HG03060 (cell line): ENCODE measurements at regions not wholly inside any gene's neighbourhood (a gene's known extent, or its start where the extent isn't known, plus 50 kb on each side); places are given as distances from the start of the nearest gene placed in this dataset.
"Not testable (repeated sequence)": the region's sequence is repeated elsewhere in the genome, so short reads cannot be mapped to it uniquely, and the experiment has no call there.

Experiments
- ATAC-seq: cut with Tn5 transposase; IDR thresholded peaks from one replicate; pipeline ENCODE4 v1.9.1; 2021; ENCODE audit warnings: low read depth, moderate number of reproducible peaks; ENCODE audit not compliant: unreplicated experiment

DNA sequence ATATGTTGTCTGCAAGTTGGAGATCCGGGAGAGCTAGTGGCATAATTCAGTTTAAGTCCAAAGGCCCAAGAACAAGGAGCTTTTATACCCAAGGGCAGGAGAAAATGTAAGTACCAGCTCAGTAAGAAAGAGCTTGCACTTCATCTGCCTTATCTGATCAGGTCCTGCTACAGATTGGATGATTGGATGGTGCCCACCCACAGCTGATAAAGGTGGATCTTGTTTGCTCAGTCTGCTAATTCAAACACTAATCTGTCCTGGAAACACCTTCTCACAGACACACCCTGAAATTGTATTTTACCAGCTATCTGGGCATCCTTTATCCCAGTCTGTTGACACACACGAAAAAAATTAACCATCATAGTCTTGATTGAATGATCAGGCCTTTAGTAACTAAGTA, 230.7 kb upstream of the SLC16A7 start:
- no peak for ATAC-seq

DNA sequence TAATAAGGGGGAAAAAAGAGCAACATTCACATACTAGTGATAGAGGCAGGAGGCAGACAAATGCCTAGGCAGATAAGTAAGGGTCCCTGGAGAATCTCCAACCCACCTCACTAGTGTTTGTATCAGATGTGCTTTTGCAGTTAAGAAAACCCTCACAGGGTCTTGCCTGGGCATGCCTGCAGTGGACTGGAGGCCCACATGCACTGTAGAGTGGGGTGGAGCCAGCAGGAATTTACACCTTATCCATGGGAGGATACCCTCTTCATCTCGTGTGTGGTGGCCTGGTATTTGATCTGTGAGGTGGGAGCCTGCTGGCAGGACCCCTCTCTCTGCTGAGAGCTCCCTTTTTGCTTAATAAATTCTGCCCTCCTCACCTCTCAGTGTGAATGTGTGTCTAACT, 238.0 kb upstream of the SLC16A7 start:
- no peak for ATAC-seq

DNA sequence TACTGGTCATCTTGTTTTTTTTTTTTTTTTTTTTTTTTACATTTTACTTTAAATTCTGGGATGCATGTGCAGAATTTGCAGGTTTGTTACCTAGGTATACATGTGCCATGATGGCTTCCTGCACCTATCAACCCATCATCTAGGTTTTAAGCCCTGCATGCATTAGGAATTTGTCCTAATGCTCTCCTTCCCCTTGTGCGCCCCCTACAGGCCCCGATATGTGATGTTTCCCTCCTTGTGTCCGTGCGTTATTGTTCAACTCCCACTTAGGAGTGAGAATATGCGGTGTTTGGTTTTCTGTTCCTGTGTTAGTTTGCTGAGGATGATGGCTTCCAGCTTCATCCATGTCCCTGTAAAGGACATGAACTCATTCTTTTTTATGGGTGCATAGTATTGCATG, 249.6 kb upstream of the SLC16A7 start:
- not testable (repeated sequence) for ATAC-seq

DNA sequence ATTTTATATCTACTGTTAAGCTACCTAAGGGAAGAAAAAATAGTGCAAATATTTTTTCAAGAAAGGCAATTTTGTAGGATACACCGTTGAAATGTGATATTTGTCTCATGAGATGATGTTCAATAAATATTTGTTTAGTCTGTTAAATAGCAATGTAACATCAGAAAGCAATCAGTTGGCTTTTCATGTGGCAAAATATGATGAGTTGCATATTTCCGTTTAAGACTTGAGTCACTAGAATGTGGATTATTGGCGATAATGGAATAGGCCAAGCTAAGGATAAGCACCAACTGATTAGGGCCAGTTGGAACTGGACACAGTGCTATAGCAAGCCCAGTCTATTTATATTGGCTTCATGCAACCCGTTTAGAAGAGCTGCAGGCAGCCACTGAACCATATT, 250.4 kb upstream of the SLC16A7 start:
- ATAC-seq: no peak

DNA sequence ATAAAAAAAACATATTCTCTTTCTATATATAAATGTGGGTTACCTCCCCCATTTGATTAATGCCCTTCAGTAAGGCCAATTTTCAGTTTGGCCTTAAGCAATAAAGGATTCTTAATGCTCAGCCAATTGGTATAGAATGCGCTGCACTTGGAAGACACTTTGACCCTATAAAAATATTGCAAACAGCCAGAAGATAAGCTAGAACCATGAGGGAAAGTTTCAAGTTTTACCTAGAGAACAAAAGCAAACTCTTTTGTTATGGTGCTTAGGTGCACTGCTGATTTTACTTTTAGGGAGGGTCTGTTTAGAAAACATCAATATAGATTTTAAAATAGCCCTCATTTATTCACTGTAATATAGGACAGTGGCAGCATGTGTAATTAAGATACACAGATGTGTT, 251.6 kb upstream of the SLC16A7 start:
- ATAC-seq: no peak

DNA sequence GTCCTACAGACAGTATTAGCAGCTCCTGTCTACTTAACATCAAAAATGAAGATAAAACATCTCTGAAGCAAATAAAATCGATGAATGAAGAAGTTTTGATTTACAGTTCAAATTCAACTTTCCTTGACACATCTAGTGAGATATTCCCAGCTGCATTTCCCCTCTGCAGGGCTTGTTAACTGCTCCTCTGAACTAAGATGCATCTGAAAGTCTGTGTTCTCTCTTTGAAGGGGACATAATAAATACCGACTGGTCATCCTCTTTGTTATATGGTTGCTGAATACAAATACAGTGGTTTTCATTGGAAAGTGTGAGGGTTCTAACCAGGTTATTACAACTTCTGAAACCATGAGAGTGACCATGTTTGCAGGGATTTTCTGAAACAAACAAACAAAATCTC, 266.4 kb upstream of the SLC16A7 start:
- ATAC-seq: no peak

DNA sequence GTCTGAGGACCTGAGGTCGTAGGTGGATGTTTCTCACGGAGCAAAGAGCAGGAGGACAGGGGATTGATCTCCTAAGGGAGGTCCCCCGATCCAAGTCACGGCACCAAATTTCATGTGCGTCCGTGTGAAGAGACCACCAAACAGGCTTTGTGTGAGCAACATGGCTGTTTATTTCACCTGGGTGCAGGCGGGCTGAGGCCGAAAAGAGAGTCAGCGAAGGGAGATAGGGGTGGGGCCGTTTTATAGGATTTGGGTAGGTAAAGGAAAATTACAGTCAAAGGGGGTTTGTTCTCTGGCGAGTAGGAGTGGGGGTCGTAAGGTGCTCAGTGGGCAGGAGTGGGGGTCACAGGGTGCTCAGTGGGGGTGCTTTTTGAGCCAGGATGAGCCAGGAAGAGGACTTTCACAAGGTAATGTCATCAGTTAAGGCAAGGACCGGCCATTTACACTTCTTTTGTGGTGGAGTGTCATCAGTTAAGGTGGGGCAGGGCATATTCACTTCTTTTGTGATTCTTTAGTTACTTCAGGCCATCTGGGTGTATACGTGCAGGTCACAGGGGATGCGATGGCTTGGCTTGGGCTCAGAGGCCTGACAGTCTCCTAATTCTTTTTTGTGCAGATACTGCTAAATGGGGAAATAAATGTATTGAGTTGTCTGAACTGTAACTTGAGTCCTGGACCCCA, 267.3 kb upstream of the SLC16A7 start:
- ATAC-seq: not testable (repeated sequence)

DNA sequence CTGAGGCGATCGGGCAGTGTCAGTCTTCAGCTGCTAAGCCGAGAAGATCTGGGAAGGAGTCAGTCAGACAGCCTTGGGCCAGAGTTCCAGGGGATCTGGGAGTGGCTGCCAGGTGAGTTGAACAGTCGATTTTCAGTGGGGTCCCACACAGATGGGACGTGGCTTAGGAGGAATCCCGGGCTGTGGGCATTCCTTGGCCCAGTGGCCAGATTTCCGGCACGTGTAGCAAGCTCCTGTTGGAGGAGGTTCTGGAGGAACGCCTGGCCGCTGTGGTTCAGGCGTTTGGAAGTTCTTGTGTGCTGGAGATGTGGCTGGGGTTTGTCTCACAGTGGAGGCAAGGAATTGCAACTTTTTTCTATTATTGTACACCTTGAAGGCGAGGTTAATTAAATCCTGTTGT, 269.4 kb upstream of the SLC16A7 start:
- ATAC-seq: not testable (repeated sequence)

DNA sequence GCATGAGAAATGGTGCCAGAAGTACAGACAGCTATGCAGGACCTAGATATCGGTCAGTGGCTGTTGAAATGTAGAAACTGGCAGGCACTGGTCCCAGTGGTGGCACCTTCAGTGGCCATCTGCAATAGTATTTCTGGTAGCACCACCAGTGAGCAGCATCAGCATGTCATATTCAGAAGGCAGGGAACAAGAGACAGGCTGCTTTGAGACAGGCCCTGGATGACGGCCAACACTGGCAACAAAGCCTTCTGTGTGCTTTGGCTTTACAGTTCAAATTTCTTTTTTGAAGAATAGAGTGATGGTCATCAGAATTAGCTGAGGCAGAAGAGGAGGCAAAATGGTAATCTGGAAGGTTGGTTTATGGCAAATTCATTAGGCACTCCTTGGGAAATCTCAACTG, 273.4 kb upstream of the SLC16A7 start:
- ATAC-seq: no peak

DNA sequence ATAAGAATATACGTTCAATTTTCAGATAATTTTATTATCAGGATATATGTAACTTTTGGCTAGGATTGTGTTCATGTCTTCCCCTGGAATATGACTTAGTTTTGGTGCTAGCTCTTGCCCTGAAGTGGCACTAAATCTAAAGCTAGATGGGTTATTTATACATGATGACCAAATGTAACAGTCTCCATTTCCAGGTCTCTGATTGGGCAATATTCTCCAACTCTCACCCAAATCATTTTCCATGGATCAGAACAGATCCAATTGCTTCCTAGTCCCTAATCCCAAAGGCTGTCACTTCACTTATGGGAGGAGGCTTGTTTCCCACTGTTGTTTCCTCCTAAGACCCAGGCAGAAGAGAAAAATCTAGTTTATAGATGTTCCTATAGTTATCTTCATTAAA, 274.6 kb upstream of the SLC16A7 start:
- ATAC-seq: no peak

DNA sequence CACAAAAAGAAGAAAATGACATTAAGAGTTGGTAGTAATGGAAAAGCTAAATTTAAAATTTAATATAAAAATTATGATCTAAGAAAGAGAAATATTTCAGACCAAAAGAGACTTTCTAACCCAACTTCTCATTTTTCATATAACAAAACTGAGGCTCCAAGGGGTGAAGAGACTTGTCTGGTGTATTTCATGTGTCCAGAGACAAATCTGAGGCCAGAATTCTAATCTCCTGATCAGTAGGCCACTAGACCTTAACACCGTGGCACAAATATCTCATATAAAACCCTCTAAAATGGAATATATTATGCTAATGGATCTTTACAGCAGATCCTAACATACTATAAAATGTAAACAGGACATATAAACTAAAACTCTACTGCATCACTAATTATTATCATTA, 275.7 kb upstream of the SLC16A7 start:
- no peak for ATAC-seq

DNA sequence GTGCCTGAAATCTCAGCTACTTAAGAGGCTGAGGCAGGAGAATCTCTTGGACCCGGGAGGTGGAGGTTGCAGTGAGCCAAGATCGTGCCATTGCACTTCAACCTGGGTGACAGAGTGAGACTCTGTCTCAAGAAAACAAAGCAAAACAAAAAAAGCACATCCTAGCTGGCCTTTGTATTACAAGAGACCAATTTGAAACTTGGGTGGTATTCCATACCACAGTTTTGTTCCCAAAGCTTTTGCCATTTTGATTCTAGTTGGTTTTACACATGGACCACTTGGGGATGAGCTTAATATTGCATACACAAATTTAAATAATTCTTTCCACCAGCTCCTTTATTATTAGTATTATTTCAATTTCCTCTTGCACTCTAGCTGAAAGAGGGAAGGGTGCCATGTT, 276.9 kb upstream of the SLC16A7 start:
- no peak for ATAC-seq

DNA sequence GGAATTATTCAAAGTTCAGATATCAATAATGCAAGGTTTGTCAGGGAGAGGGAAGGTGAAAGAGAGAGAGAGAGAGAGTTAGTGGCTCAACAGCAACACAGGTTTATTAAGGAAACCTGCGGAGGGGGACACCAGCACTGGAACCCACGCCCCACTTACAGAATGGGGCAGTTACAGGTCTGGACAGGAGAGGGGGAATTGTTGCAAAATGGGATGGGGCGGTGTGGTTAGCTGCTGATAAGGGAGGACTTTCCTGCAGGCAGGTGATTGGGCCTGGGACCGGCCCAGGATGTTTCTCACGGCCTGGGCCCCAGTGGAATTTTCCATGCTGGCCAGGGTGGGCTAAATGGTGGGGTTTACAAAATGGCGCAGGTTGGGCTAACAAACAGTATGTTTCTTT, 278.2 kb upstream of the SLC16A7 start:
- no peak for ATAC-seq

DNA sequence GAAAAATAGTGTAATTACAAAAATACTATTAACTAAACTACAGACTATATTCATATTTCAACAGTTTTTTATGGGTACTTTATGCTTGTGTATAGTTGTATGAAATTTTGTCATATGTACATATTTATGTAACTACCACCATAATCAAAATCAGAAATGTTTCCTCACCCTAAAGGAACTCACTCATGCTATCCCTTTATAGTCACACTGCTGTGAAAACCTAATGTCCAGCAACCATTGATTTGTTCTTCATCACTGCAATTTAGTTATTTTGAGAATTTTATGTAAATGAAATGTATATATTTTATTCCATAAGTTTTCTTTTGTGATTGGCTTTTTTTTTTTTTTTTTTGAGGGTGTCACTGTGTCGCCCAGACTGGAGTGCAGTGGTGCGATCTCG, 278.9 kb upstream of the SLC16A7 start:
- ATAC-seq: no peak

DNA sequence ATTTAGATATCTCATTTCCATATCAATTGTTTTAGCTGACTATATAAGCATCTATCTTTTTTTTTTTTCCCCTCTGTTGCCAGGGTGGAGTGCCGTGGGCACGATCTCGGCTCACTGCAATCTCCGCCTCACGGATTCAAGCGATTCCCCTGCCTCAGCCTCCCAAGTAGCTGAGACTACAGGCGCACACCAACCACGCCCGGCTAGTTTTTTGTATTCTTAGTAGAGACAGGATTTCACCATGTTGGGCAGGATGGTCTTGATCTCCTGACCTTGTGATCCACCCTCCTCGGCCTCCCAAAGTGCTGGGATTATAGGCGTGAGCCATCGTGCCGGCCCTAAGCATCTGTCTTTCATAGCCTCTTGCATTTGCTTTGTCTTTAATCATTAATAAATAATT, 279.5 kb upstream of the SLC16A7 start:
- not testable (repeated sequence) for ATAC-seq

DNA sequence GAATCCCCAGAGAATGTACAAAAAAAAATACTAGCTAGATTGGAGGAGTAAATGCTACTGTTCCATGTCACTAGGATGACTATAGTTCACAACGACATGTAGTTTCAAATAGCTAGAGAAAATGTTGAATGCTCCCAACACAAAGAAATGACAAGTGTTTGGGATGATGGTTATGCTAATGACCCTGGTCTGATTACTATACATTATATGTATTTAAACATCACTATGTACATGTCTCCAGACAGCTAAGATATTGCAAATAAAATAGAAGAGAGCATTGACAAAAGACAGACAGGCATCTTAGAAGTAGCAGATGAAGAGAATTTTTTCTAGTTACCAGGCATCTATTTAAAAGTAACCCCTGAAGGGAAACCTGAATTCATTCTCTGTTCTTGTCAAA, 281.6 kb upstream of the SLC16A7 start:
- no peak for ATAC-seq

DNA sequence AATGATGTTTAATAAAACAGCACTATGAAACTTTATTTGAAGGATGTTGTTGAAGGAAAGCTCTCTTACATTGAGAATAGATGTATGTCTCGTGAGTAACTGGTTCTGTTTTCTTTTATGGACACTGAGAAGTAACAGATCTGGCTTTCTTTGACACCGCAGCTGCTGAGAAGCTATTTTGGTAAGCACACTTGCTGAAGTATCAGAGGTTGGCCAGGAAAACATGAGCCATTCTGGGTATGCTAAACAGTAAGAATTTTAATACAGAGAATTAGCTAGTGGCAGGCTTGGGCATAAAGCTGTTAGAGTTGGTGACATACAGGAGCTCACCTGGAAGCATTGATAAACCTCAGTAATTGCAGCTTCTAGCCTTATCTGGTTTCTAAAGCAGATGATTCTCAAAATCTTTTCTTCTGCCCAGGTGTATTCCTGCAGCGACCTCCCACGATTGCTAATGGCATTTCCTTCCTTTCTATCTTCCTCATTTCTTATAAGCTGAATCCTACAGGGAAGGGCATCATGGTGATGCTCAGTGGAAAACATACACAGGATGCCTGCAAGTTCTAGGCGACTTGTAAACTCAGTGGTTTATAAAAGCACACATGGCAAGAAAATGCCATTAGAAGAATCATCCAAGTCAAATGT, 291.6 kb upstream of the SLC16A7 start:
- ATAC-seq: no peak

DNA sequence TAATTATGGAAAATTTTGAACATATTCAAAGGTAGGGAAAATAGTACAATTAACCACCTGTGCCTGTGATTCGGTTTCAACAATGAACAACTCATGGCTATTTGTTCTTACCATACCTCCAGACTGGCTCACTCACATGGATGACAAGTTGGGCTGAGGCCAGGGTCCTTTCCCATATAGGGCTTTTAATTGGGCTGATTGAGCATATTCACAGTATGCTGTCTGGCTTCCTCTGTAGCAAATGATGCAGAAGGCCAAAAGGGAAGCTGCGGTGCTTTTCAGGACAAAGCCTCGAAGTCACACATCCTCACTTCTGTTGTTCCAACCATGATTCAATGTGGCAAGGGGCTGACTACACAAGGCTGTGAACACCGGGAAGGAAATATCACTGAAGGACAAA, 297.5 kb upstream of the SLC16A7 start:
- no peak for ATAC-seq

DNA sequence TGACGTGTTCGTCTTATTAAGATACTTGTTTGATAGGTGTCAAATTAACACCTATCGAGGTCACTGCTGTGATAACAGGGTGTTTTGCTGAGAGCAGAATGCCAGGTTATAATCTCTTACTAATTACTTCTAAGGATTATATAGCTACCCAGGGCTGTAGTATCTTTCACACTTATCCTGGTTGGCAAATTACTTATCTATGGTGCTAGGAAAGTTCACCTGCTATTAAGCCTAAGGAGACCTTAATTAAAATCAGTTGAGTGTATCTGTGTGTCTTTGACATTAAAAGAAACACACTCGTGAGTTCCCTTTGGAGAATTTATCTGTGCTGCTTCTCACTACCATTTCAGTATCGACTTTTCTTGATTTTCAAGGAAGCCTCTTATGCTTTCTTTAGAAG, 301.6 kb upstream of the SLC16A7 start:
- no peak for ATAC-seq

DNA sequence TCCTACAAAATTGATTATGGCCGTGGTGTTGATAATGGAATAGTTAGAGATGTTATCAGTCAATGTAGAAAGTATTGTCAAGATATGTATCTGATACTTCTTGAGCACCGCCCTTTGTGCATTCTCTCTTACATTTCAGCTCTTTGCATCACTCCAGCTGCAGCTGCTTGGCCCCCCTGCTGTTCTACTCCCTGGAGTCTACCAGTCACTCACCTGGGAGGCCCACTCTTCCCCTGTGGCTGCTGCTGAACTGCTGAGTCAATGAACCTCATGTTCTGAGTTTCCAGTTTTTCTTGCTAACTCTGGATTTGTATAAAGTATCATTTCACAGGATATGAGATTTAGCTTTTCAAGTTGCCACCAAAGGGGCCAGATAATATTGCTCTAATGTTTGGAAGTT, 312.8 kb upstream of the SLC16A7 start:
- ATAC-seq: no peak

DNA sequence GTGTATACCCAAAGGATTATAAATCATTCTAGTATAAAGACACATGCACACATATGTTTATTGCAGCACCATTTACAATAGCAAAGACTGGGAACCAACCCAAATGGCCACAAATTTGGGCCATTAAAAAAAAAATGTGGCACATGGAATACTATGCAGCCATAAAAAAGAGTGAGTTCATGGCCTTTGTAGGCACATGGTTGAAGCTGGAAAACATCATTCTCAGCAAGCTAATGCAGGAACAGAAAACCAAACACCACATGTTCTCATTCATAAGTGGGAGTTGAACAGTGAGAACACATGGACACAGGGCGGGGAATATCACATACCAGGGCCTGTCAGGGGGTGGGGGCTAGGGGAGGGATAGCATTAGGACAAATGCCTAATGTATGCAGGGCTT, 322.3 kb upstream of the SLC16A7 start:
- not testable (repeated sequence) for ATAC-seq

DNA sequence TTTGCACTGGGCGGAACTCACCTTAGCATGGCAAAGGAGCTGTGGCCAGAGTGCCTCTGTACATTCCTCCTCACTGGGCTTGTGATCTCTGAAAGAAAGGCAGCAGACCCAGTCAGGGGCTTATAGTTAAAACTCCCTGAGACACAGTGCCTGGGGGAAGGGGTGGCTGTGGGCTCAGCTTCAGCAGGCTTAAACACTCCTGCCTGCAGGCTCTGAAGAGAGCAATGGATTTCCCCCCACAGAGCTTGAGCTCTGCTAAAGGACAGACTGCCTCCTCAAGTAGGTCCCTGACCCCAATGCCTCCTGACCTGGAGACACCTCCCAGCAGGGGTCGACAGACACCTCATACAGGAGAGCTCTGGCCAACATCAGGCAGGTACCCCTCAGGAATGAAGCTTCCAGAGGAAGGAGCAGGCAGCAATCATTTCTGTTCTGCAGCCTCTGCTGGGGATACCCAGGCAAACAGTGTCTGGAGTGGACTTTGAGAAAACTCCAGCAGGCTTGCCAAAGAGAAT, 327.5 kb upstream of the SLC16A7 start:
- ATAC-seq: no peak
